B cell (primary cell): ENCODE measurements at regions not wholly inside any gene's neighbourhood (a gene's known extent, or its start where the extent isn't known, plus 50 kb on each side); places are given as distances from the start of the nearest gene placed in this dataset.

Source experiments
- ATAC-seq: fragments of 200-7000 bp; cut with Tn5 transposase; one replicate; pipeline ENCODE4 v1.10.0; 2021; ENCODE audit warnings: low read depth, mild to moderate bottlenecking, moderate number of reproducible peaks, moderate library complexity
- CTCF ChIA-PET: fragments of 350-600 bp; sonication (Branson Sonifier 250); formaldehyde crosslinking; loops from one replicate; lab custom pipeline; 2021; ENCODE audit warnings: antibody characterized with exemption, inconsistent platforms; lab: Charles Lee
- POLR2A ChIA-PET: fragments of 350-600 bp; sonication (Branson Sonifier 250); formaldehyde crosslinking; loops from one replicate; lab custom pipeline; 2021; ENCODE audit warnings: antibody characterized with exemption; lab: Charles Lee
- DNase-seq: peaks from one replicate; pipeline ENCODE4 v3.0.0; 2013
- H2AFZ ChIP-seq: 2 replicates; pipeline ENCODE4 v1.6.1; 2012; ENCODE audit warnings: mild to moderate bottlenecking, low read depth, low read length; ENCODE audit not compliant: insufficient read depth, poor library complexity, severe bottlenecking
- H3K27ac ChIP-seq, 2 donors: 1 replicate in 1 of 2; 2 replicates in 1 of 2; pipeline ENCODE4 v1.5.1; 2012 to 2013; ENCODE audit warnings: low read length in 2 of 2, mild to moderate bottlenecking in 2 of 2, moderate library complexity in 1 of 2
- H3K27me3 ChIP-seq, 4 experiments: fragments of 200-600 bp in 1 of 4; sonication (generic) in 1 of 4; replicated peaks in 1 of 4; 1 replicate in 2 of 4; 2 replicates in 2 of 4; pipeline versions ENCODE4 v1.6.1 to v1.7.0; 2013 to 2016; ENCODE audit warnings: low read length in 3 of 4, mild to moderate bottlenecking in 2 of 4, mixed read lengths in 1 of 4, moderate library complexity in 1 of 4; ENCODE audit not compliant: insufficient read depth in 4 of 4, control insufficient read depth in 3 of 4; ENCODE audit errors: control extremely low read depth in 1 of 4
- H3K36me3 ChIP-seq, 2 experiments: replicated peaks in 1 of 2; 1 replicate in 1 of 2; 2 replicates in 1 of 2; pipeline versions ENCODE4 v1.6.1 to v1.7.1; 2013; ENCODE audit warnings: low read length in 1 of 2; ENCODE audit not compliant: insufficient read depth in 2 of 2, control insufficient read depth in 1 of 2; ENCODE audit errors: control extremely low read depth in 1 of 2, extremely low read depth in 1 of 2
- H3K4me1 ChIP-seq, 2 donors: fragments of 200-600 bp in 1 of 2; sonication (generic) in 1 of 2; 1 replicate in 1 of 2; 2 replicates in 1 of 2; pipeline versions ENCODE4 v1.5.1 to v1.6.1; 2013 to 2017; ENCODE audit warnings: low read length in 2 of 2; ENCODE audit not compliant: control insufficient read depth in 2 of 2, insufficient read depth in 2 of 2
- H3K4me2 ChIP-seq: replicated peaks from 2 replicates; pipeline ENCODE3; 2012; ENCODE audit warnings: mild to moderate bottlenecking, low read depth, low read length; ENCODE audit not compliant: poor library complexity, severe bottlenecking
- H3K4me3 ChIP-seq, 5 experiments: fragments of 200-600 bp in 1 of 5; sonication (generic) in 1 of 5; 1 replicate in 3 of 5; 2 replicates in 2 of 5; pipeline versions ENCODE4 v1.5.1 to v1.7.0; 2011 to 2016; ENCODE audit warnings: low read length in 4 of 5, mild to moderate bottlenecking in 4 of 5, low read depth in 2 of 5, control low read depth in 1 of 5, moderate library complexity in 1 of 5; ENCODE audit not compliant: insufficient read depth in 1 of 5; ENCODE audit errors: control extremely low read depth in 1 of 5, extremely low read depth in 1 of 5
- H3K79me2 ChIP-seq: fragments of 200-600 bp; sonication (generic); one replicate; pipeline ENCODE4 v1.6.0; 2016; ENCODE audit warnings: low read length; ENCODE audit not compliant: control insufficient read depth, insufficient read depth
- H3K9ac ChIP-seq: fragments of 200-600 bp; sonication (generic); 2 replicates; pipeline ENCODE4 v1.6.1; 2017; ENCODE audit warnings: mild to moderate bottlenecking, low read length, moderate library complexity
- H3K9me3 ChIP-seq, 3 donors: one replicate each; pipeline versions ENCODE4 v1.6.1 to v1.7.1; 2013; ENCODE audit warnings: low read length in 2 of 3; ENCODE audit not compliant: control insufficient read depth in 2 of 3, insufficient read depth in 1 of 3; ENCODE audit errors: control extremely low read depth in 1 of 3
- H4K20me1 ChIP-seq: 2 replicates; pipeline ENCODE4 v1.6.0; 2012; ENCODE audit warnings: mild to moderate bottlenecking, low read length; ENCODE audit not compliant: insufficient read depth, control insufficient read depth, poor library complexity, severe bottlenecking
- H3K27ac Mint-ChIP-seq: one replicate; pipeline ENCODE4 v1.8.0; 2021; ENCODE audit warnings: mixed read lengths
- H3K27me3 Mint-ChIP-seq: one replicate; pipeline ENCODE4 v1.8.0; 2021; ENCODE audit warnings: mixed read lengths
- H3K4me1 Mint-ChIP-seq: one replicate; pipeline ENCODE4 v1.8.0; 2021; ENCODE audit warnings: mixed read lengths
- H3K4me3 Mint-ChIP-seq: one replicate; pipeline ENCODE4 v1.8.0; 2021; ENCODE audit warnings: mixed read lengths
- H3K9me3 Mint-ChIP-seq: one replicate; pipeline ENCODE4 v1.8.0; 2022; ENCODE audit warnings: mixed read lengths; ENCODE audit not compliant: insufficient read depth
- EZH2 ChIP-seq: IDR thresholded peaks from 2 replicates; pipeline ENCODE4 v1.6.1; 2012; ENCODE audit warnings: borderline replicate concordance, low read depth, mild to moderate bottlenecking, moderate library complexity, low read length; ENCODE audit not compliant: insufficient read depth, poor library complexity, severe bottlenecking
- WGBS: methylation state at CpG from one replicate; pipeline ENCODE4 v1.1.5; 2013; ENCODE audit warnings: missing lambda C conversion rate; ENCODE audit not compliant: insufficient coverage; 5-methylcytosine and 5-hydroxymethylcytosine counted together
- intact Hi-C: fragments of 100-400 bp; cut with micrococcal nuclease; formaldehyde crosslinking; loops from one replicate; pipeline ENCODE4 v1.10.0; 2022
- TF ChIP-seq, protein P1 (sequence below): fragments of 200-600 bp; IDR thresholded peaks from one replicate; pipeline ENCODE4 v1.8.0; 2022; ENCODE audit warnings: antibody characterized with exemption, mild to moderate bottlenecking

DNA sequence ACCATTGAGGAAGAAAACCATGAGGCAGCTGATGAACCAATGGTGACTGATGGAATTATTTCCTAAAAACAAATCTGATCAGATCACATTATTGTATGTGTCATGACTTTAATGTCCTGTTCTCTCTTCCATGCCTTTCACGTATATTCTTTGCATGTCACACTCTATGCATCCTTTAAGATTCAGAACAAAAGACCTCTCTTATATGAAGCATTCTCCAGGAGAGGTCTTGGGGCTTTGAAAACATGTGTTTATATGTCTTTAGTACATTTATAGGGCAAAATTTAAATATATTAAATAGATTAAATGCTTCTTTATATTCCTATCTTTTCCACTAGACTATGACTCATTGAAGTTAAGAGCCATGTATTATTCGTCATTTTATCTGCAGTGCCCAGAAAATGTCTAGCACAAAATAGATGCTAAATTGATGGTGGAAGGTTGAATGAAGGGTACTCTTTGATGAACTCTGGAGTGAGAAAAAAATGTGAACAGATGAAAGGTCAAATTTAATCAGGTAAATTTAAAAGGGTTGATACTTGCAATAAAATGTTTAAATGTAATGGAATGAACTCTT lies 196.3 kb downstream of the PSAT1 start:
- ChIA-PET POLR2A (no interaction called here), CTCF (no interaction called here)
- Histone ChIP-seq H4K20me1 (no peaks in the 10 kb centered on the region), H3K4me2 (no peak overlapping the region), H3K4me1 (no peaks in the 10 kb centered on the region), H2AFZ (no peak overlapping the region), H3K36me3 (no peaks in the 10 kb centered on the region), H3K9ac (no peak overlapping the region), H3K27ac (no peak overlapping the region), H3K79me2 (no peaks in the 10 kb centered on the region), H3K9me3 (peaks cover 0 to 2% (median 0%) of the 10 kb centered on the region in 3 donors), H3K4me3 (no peak overlapping the region), H3K27me3 (no peaks in the 10 kb centered on the region)
- WGBS: no CpG with 5 or more reads among the region's 2 CpGs
- no peak for ATAC-seq
- Mint-ChIP-seq H3K27ac (no peak overlapping the region), H3K4me1 (no peaks in the 10 kb centered on the region), H3K4me3 (no peak overlapping the region), H3K9me3 (no peaks in the 10 kb centered on the region), H3K27me3 (peaks cover 12% of the 10 kb centered on the region)
- TF ChIP-seq EZH2: no peak
- TF ChIP-seq, protein P1, sequence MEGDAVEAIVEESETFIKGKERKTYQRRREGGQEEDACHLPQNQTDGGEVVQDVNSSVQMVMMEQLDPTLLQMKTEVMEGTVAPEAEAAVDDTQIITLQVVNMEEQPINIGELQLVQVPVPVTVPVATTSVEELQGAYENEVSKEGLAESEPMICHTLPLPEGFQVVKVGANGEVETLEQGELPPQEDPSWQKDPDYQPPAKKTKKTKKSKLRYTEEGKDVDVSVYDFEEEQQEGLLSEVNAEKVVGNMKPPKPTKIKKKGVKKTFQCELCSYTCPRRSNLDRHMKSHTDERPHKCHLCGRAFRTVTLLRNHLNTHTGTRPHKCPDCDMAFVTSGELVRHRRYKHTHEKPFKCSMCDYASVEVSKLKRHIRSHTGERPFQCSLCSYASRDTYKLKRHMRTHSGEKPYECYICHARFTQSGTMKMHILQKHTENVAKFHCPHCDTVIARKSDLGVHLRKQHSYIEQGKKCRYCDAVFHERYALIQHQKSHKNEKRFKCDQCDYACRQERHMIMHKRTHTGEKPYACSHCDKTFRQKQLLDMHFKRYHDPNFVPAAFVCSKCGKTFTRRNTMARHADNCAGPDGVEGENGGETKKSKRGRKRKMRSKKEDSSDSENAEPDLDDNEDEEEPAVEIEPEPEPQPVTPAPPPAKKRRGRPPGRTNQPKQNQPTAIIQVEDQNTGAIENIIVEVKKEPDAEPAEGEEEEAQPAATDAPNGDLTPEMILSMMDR: no peak
- intact Hi-C loops: no loop called here
- DNase-seq: no peak

DNA sequence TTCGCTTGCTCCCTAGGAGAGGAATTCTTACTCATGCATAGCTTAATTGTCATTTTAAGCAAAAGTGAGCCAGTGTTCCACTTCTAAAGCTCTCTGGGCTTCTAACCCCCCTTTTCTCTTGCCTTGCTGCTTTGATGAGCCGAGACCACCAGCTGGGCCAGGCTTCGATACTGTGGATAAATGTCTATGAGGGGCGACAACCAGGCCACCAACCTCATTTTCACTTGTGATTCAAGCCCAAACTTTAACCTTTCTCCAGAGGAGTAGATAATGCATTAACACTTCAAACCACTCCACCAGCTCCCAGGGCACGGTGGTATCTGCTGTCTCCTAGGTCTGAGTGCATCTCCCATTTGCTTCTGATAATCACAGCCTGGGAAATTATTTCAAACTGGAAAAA lies 205.6 kb downstream of the PSAT1 start:
- H3K9ac ChIP-seq: no peak overlapping the region
- H3K9me3 Mint-ChIP-seq: no peaks in the 10 kb centered on the region
- H3K4me3 Mint-ChIP-seq: no peak overlapping the region
- H3K4me3 ChIP-seq: no peak overlapping the region
- no peaks in the 10 kb centered on the region for H3K27me3 ChIP-seq
- DNase-seq: no peak
- no peak overlapping the region for H3K4me2 ChIP-seq
- CTCF ChIA-PET: no interaction called here
- H3K27ac ChIP-seq: no peak overlapping the region
- 78% methylated on average over 3 of the region's 5 CpGs for WGBS
- no peaks in the 10 kb centered on the region for H3K79me2 ChIP-seq
- H3K36me3 ChIP-seq: no peaks in the 10 kb centered on the region
- no peak for TF ChIP-seq EZH2
- TF ChIP-seq, protein P1: no peak
- intact Hi-C loops: no loop called here
- peaks cover 3% of the 10 kb centered on the region for H3K27me3 Mint-ChIP-seq
- H2AFZ ChIP-seq: no peak overlapping the region
- no peaks in the 10 kb centered on the region for H4K20me1 ChIP-seq
- H3K4me1 Mint-ChIP-seq: no peaks in the 10 kb centered on the region
- H3K9me3 ChIP-seq: no peaks in the 10 kb centered on the region
- POLR2A ChIA-PET: no interaction called here
- no peak for ATAC-seq
- no peaks in the 10 kb centered on the region for H3K4me1 ChIP-seq
- no peak overlapping the region for H3K27ac Mint-ChIP-seq
